ENCODE measurements at regions not wholly inside any gene's neighbourhood (a gene's known extent, or its start where the extent isn't known, plus 50 kb on each side); places are given as distances from the start of the nearest gene placed in this dataset.

DNA sequence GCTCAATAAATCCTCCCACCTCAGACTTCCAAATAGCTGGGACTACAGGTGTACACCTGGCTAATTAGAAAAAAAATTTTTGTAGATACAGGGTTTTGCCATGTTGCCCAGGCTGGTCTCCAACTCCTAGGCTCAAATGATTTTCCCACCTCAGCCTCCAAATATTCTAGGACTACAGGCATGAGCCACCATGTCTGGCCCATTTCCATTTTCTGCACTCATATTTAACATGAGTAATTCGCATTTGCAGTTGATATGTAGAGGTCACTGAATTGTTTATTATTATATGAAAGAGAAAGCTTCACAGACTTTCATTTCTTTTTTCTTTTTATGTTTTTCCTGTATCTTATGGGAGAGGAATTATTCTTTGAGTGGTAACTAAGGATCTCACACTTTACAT is 492.7 kb downstream of the CNTN3 start:
- TF ChIP-seq, protein P1, sequence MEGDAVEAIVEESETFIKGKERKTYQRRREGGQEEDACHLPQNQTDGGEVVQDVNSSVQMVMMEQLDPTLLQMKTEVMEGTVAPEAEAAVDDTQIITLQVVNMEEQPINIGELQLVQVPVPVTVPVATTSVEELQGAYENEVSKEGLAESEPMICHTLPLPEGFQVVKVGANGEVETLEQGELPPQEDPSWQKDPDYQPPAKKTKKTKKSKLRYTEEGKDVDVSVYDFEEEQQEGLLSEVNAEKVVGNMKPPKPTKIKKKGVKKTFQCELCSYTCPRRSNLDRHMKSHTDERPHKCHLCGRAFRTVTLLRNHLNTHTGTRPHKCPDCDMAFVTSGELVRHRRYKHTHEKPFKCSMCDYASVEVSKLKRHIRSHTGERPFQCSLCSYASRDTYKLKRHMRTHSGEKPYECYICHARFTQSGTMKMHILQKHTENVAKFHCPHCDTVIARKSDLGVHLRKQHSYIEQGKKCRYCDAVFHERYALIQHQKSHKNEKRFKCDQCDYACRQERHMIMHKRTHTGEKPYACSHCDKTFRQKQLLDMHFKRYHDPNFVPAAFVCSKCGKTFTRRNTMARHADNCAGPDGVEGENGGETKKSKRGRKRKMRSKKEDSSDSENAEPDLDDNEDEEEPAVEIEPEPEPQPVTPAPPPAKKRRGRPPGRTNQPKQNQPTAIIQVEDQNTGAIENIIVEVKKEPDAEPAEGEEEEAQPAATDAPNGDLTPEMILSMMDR (IDR thresholded peaks at IDR 0.05; ENCODE audit: low read depth, low read length) = no peak
- TF ChIP-seq, protein P2, sequence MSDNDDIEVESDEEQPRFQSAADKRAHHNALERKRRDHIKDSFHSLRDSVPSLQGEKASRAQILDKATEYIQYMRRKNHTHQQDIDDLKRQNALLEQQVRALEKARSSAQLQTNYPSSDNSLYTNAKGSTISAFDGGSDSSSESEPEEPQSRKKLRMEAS (IDR thresholded peaks at IDR 0.05; ENCODE audit: low read depth, low read length) = no peak
